ENCODE measurements at regions not wholly inside any gene's neighbourhood (a gene's known extent, or its start where the extent isn't known, plus 50 kb on each side); places are given as distances from the start of the nearest gene placed in this dataset.

DNA sequence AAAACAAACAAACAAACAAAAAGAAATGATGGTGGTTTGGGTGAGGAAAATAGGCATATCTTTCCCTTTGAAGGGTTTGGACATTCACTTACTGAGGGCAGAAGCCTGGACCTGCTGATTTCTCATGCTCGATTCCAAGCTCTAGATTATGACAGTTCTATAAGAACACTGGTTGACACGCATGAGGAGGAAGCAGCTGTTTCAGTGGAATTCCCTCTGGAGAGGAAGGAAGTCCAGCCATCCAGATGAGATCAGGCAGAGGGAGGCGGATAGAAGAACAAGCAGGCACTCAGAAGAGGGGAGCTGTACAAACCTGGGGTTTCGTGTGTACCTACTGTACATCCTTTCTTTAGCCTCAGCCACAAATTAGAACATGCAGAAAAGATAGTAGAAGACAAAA, 691.9 kb downstream of the INHBA start:
- TF ChIP-seq TEAD4 (IDR thresholded peaks at IDR 0.05) (no peak), CREB1 (IDR thresholded peaks at IDR 0.05; ENCODE audit: low read depth) (no peak), RAD21 (IDR thresholded peaks at IDR 0.05; ENCODE audit: low read depth) (no peak), CEBPB (IDR thresholded peaks at IDR 0.05) (no peak), FOXM1 (IDR thresholded peaks at IDR 0.05; ENCODE audit: borderline replicate concordance, low read depth) (no peak)

GRCh38 chr7:41010418-41010817, 692.5 kb downstream of the INHBA start:
- TF ChIP-seq CREB1 (IDR thresholded peaks at IDR 0.05; ENCODE audit: low read depth) (no peak), EGR1 (IDR thresholded peaks at IDR 0.05) (no peak), TCF12 (IDR thresholded peaks at IDR 0.05; ENCODE audit: low read depth) (no peak)

GRCh38 chr7:41007811-41008210, 695.1 kb downstream of the INHBA start:
- TF ChIP-seq ZBTB7A (IDR thresholded peaks at IDR 0.05; ENCODE audit: low read depth) (no peak), CREB1 (IDR thresholded peaks at IDR 0.05; ENCODE audit: low read depth) (no peak), EGR1 (IDR thresholded peaks at IDR 0.05) (no peak), YY1 (IDR thresholded peaks at IDR 0.05; ENCODE audit: low read depth) (no peak), CEBPB (IDR thresholded peaks at IDR 0.05) (no peak), NFIC (IDR thresholded peaks at IDR 0.05) (no peak), REST (IDR thresholded peaks at IDR 0.05; ENCODE audit: low read depth) (no peak), FOXM1 (IDR thresholded peaks at IDR 0.05; ENCODE audit: borderline replicate concordance, low read depth) (no peak), RAD21 (IDR thresholded peaks at IDR 0.05; ENCODE audit: low read depth) (no peak), TAF1 (IDR thresholded peaks at IDR 0.05; ENCODE audit: low read depth) (no peak), TEAD4 (IDR thresholded peaks at IDR 0.05) (no peak), TCF12 (IDR thresholded peaks at IDR 0.05; ENCODE audit: low read depth) (no peak), EP300 (IDR thresholded peaks at IDR 0.05; ENCODE audit: borderline replicate concordance) (no peak)
- TF ChIP-seq, protein P1, sequence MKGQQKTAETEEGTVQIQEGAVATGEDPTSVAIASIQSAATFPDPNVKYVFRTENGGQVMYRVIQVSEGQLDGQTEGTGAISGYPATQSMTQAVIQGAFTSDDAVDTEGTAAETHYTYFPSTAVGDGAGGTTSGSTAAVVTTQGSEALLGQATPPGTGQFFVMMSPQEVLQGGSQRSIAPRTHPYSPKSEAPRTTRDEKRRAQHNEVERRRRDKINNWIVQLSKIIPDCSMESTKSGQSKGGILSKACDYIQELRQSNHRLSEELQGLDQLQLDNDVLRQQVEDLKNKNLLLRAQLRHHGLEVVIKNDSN (IDR thresholded peaks at IDR 0.05) = no peak
- TF ChIP-seq, protein P2, sequence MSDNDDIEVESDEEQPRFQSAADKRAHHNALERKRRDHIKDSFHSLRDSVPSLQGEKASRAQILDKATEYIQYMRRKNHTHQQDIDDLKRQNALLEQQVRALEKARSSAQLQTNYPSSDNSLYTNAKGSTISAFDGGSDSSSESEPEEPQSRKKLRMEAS (IDR thresholded peaks at IDR 0.05) = no peak

- TF ChIP-seq, protein P2 (IDR thresholded peaks at IDR 0.05) = no peak
- TF ChIP-seq CEBPB (IDR thresholded peaks at IDR 0.05) (no peak), RAD21 (IDR thresholded peaks at IDR 0.05; ENCODE audit: low read depth) (no peak), TAF1 (IDR thresholded peaks at IDR 0.05; ENCODE audit: low read depth) (no peak), TCF12 (IDR thresholded peaks at IDR 0.05; ENCODE audit: low read depth) (no peak), NFIC (IDR thresholded peaks at IDR 0.05) (no peak), CREB1 (IDR thresholded peaks at IDR 0.05; ENCODE audit: low read depth) (no peak), TEAD4 (IDR thresholded peaks at IDR 0.05) (no peak), YY1 (IDR thresholded peaks at IDR 0.05; ENCODE audit: low read depth) (no peak), FOXM1 (IDR thresholded peaks at IDR 0.05; ENCODE audit: borderline replicate concordance, low read depth) (no peak), ZBTB7A (IDR thresholded peaks at IDR 0.05; ENCODE audit: low read depth) (no peak), EP300 (IDR thresholded peaks at IDR 0.05; ENCODE audit: borderline replicate concordance) (no peak)
- TF ChIP-seq, protein P1 (IDR thresholded peaks at IDR 0.05) = no peak
Measured at GRCh38 chr7:41007351-41007751, 695.5 kb downstream of the INHBA start.

GRCh38 chr7:41006306-41006995, 696.4 kb downstream of the INHBA start:
- TF ChIP-seq CEBPB (IDR thresholded peaks at IDR 0.05) (peak; percentile 77), NFIC (IDR thresholded peaks at IDR 0.05) (peak; percentile 56), RAD21 (IDR thresholded peaks at IDR 0.05; ENCODE audit: low read depth) (no peak), TEAD4 (IDR thresholded peaks at IDR 0.05) (peak; percentile 61)

DNA sequence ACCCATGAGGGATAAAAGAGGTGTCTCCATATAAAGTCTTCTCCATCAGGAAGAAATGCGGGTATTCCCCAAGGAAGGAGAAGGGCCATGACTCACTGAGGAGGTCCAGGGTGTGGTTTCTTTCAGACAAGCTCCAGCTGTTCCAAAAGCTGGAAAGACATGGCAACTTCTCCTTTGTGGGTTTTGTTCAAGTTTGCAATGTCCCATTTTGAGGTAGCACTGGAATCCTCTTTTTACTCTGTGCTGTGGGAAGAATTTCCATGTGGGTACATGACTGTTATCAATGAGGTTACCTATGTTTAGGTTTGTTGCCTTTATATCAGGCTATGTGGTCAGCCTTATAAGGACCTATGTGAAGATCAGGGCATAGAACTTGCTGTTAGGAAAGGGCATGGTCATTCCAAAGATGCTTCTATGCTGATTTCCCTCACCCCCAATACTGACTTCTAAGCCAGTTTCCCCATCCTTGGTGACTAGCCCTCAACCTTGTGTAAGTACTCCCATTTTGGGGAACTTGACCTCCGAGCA, 697.5 kb downstream of the INHBA start:
- no peak for TF ChIP-seq TCF12 (IDR thresholded peaks at IDR 0.05; ENCODE audit: low read depth)
- TF ChIP-seq EGR1 (IDR thresholded peaks at IDR 0.05) = no peak
- TF ChIP-seq EP300 (IDR thresholded peaks at IDR 0.05; ENCODE audit: borderline replicate concordance) = no peak
- TF ChIP-seq TEAD4 (IDR thresholded peaks at IDR 0.05) = no peak
- TF ChIP-seq NFIC (IDR thresholded peaks at IDR 0.05) = no peak
- no peak for TF ChIP-seq TAF1 (IDR thresholded peaks at IDR 0.05; ENCODE audit: low read depth)
- TF ChIP-seq, protein P2 (IDR thresholded peaks at IDR 0.05) = no peak
- TF ChIP-seq, protein P1 (IDR thresholded peaks at IDR 0.05) = no peak
- no peak for TF ChIP-seq ZBTB7A (IDR thresholded peaks at IDR 0.05; ENCODE audit: low read depth)
- no peak for TF ChIP-seq CEBPB (IDR thresholded peaks at IDR 0.05)

DNA sequence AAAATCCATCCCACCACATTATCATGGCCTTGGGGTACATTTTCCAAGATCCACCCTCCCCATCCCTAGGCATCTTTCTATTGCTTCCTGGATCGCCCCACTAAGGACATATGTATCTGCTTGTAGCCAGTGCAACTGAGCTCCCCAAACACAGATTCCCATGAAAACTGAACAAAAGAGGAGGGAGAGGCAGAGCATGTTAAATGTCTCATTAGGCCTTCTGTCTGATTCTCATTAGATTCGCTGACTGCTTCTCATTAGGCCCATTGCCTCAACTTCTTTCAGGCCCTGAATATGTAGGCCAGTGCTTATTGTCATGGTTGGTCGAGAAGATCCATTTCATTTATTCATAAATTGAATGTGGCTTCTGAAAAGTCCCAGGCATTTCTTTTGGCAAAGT, 698.9 kb downstream of the INHBA start:
- no peak for TF ChIP-seq EP300 (IDR thresholded peaks at IDR 0.05; ENCODE audit: borderline replicate concordance)
- TF ChIP-seq RAD21 (IDR thresholded peaks at IDR 0.05; ENCODE audit: low read depth) = no peak
- TF ChIP-seq TCF12 (IDR thresholded peaks at IDR 0.05; ENCODE audit: low read depth) = no peak
- TF ChIP-seq REST (IDR thresholded peaks at IDR 0.05; ENCODE audit: low read depth) = no peak
- TF ChIP-seq NFIC (IDR thresholded peaks at IDR 0.05) = no peak
- TF ChIP-seq CEBPB (IDR thresholded peaks at IDR 0.05) = no peak
- no peak for TF ChIP-seq EGR1 (IDR thresholded peaks at IDR 0.05)
- TF ChIP-seq CREB1 (IDR thresholded peaks at IDR 0.05; ENCODE audit: low read depth) = no peak

All from Ishikawa (cell line).